ENCODE measurements at regions not wholly inside any gene's neighbourhood (a gene's known extent, or its start where the extent isn't known, plus 50 kb on each side); places are given as distances from the start of the nearest gene placed in this dataset.
"Not testable (repeated sequence)": the region's sequence is repeated elsewhere in the genome, so short reads cannot be mapped to it uniquely, and the experiment has no call there.

DNA sequence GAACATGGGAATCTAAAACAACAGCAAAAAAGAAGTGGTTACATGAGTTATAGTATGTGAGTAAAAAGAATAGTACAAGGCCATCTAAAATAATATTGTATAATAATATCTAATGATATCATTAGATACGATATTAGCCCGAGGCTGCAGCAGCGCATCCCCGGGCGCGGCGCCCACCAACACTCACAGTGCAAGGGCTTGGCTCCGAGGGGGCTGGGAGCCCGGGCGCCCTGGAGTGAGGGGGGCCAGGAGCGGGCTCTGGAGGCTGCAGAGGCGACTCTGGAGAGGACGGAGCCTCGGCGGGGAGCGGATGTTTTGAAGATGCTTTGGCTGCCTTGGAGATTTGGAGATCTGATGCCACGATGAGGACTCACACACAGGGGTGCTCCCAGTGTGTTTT lies 68.1 kb upstream of the TMEM252 start:
- Histone ChIP-seq H3K36me3 (no peaks in the 10 kb centered on the region), H3K27me3 (replicated peaks; ENCODE audit: insufficient read depth) (no peaks in the 10 kb centered on the region), H3K9me3 (no peaks in the 10 kb centered on the region), H3K4me3 (no peak overlapping the region), H3K27ac (no peak overlapping the region), H3K4me1 (replicated peaks) (no peaks in the 10 kb centered on the region)
- intact Hi-C loops (cut with DNase I): no loop called here
- TF ChIP-seq POLR2AphosphoS5 (IDR thresholded peaks at IDR 0.05) (no peak), POLR2A (IDR thresholded peaks at IDR 0.05) (no peak)
- TF ChIP-seq, protein P1, sequence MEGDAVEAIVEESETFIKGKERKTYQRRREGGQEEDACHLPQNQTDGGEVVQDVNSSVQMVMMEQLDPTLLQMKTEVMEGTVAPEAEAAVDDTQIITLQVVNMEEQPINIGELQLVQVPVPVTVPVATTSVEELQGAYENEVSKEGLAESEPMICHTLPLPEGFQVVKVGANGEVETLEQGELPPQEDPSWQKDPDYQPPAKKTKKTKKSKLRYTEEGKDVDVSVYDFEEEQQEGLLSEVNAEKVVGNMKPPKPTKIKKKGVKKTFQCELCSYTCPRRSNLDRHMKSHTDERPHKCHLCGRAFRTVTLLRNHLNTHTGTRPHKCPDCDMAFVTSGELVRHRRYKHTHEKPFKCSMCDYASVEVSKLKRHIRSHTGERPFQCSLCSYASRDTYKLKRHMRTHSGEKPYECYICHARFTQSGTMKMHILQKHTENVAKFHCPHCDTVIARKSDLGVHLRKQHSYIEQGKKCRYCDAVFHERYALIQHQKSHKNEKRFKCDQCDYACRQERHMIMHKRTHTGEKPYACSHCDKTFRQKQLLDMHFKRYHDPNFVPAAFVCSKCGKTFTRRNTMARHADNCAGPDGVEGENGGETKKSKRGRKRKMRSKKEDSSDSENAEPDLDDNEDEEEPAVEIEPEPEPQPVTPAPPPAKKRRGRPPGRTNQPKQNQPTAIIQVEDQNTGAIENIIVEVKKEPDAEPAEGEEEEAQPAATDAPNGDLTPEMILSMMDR (IDR thresholded peaks at IDR 0.05): no peak
- no peak for DNase-seq (ENCODE audit: low spot score)
- 90% methylated on average over 16 of the region's 17 CpGs for WGBS

DNA sequence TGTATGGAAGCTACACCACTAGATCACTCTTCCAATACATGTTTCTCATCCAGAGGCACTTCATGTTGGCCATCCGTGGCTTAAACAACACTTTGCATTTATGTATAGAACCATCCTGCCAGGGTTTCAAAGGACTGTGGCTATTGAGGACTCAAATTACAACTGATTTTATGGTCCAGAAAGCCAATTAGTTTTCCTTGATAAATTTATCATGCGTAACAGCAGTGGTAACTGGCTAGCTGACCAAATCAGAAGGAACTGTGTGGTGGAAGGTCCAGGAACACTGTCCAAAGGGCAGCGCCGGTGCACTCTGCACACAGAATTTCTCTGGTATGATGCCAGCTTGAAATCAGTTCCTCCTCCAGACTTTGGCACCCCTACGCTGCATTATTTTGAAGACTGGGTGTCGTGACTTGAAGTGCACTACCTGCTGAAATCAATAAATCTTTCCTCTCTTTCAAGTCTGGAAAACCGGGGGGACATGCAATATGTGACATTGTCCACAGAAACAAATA lies 69.3 kb upstream of the TMEM252 start:
- Histone ChIP-seq H3K9me3 (no peaks in the 10 kb centered on the region), H3K27ac (no peak overlapping the region), H3K4me3 (no peak overlapping the region), H3K27me3 (replicated peaks; ENCODE audit: insufficient read depth) (no peaks in the 10 kb centered on the region), H3K4me1 (replicated peaks) (no peaks in the 10 kb centered on the region), H3K36me3 (no peaks in the 10 kb centered on the region)
- 70% methylated on average over 7 of the region's 7 CpGs for WGBS
- intact Hi-C loops (cut with DNase I): no loop called here
- no peak for TF ChIP-seq POLR2AphosphoS5 (IDR thresholded peaks at IDR 0.05)
- TF ChIP-seq POLR2A (IDR thresholded peaks at IDR 0.05): no peak
- TF ChIP-seq, protein P1 (IDR thresholded peaks at IDR 0.05): no peak
- DNase-seq (ENCODE audit: low spot score): no peak

DNA sequence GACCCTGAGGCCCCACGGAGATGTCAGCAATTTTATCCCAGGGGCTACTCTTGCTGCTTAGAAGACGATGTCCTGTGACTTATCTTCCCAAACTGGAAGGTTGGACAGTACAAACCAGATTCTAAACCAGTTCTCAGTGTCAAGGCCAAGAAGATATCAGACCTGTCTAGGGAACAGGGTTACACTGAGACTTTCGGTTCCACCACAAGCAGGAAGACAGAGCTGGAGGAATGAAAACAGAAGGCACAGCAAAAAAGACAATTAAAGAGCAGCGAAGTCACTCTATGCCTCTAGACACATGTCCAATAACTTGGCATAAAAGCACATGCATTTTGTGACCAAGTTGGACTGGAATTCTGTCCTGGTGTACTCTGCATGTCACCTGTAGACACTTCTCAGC lies 73.4 kb upstream of the TMEM252 start:
- WGBS: 77% methylated on average over 4 of the region's 4 CpGs
- no peaks in the 10 kb centered on the region for H3K27me3 ChIP-seq (replicated peaks; ENCODE audit: insufficient read depth)
- no peak overlapping the region for H3K27ac ChIP-seq
- TF ChIP-seq POLR2A (IDR thresholded peaks at IDR 0.05) (no peak), POLR2AphosphoS5 (IDR thresholded peaks at IDR 0.05) (no peak)
- TF ChIP-seq, protein P1 (IDR thresholded peaks at IDR 0.05): no peak
- DNase-seq (ENCODE audit: low spot score): no peak
- no peaks in the 10 kb centered on the region for H3K4me1 ChIP-seq (replicated peaks)
- no peaks in the 10 kb centered on the region for H3K36me3 ChIP-seq
- H3K4me3 ChIP-seq: no peak overlapping the region
- no peaks in the 10 kb centered on the region for H3K9me3 ChIP-seq
- intact Hi-C loops (cut with DNase I): no loop called here

DNA sequence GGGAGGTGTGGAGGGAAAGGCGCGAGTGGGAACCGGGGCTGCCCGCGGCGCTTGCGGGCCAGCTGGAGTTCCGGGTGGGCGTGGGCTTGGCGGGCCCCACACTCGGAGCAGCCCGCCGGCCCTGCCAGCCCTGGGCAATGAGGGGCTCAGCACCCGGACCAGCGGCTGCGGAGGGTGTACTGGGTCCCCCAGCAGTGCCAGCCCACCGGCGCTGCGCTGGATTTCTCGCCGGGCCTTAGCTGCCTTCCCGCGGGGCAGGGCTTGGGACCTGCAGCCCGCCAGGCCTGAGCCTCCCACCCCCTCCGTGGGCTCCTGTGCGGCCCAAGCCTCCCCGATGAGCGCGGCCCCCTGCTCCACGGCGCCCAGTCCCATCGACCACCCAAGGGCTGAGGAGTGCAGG lies 76.3 kb upstream of the TMEM252 start:
- intact Hi-C loops (cut with DNase I); H3K4me3 ChIP-seq; H3K9me3 ChIP-seq; H3K4me1 ChIP-seq (replicated peaks); H3K27ac ChIP-seq; H3K36me3 ChIP-seq; H3K27me3 ChIP-seq (replicated peaks; ENCODE audit: insufficient read depth); DNase-seq (ENCODE audit: low spot score): not testable (repeated sequence)
- WGBS: 95% methylated on average over 32 of the region's 32 CpGs

DNA sequence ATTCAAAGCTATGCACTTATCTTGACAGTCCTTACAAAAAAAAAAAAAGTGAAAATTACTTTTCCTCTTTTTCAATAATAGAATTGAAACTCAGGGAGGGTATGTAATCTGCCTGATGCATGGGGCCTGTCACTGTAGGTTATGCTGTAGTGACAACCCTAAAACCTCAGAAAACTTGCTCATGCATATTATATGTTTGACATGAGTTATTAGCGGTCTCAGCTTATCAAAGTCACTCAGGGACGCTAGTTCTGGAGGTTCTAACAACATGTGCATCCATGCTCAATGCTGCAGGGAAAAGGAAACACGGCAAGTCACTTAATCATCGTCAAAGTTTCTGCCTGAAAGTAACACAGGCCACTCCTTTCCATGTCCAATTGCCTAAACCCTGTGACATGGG lies 78.4 kb upstream of the TMEM252 start:
- H3K27me3 ChIP-seq (replicated peaks; ENCODE audit: insufficient read depth): no peaks in the 10 kb centered on the region
- no peak overlapping the region for H3K27ac ChIP-seq
- intact Hi-C loops (cut with DNase I): no loop called here
- H3K4me1 ChIP-seq (replicated peaks): no peaks in the 10 kb centered on the region
- H3K9me3 ChIP-seq: no peaks in the 10 kb centered on the region
- WGBS: 86% methylated on average over 4 of the region's 4 CpGs
- H3K36me3 ChIP-seq: no peaks in the 10 kb centered on the region
- TF ChIP-seq, protein P1 (IDR thresholded peaks at IDR 0.05): no peak
- H3K4me3 ChIP-seq: no peak overlapping the region
- DNase-seq (ENCODE audit: low spot score): no peak

Measured in prostate gland (tissue), 2 donors.